ENCODE measurements at regions not wholly inside any gene's neighbourhood (a gene's known extent, or its start where the extent isn't known, plus 50 kb on each side); places are given as distances from the start of the nearest gene placed in this dataset.

DNA sequence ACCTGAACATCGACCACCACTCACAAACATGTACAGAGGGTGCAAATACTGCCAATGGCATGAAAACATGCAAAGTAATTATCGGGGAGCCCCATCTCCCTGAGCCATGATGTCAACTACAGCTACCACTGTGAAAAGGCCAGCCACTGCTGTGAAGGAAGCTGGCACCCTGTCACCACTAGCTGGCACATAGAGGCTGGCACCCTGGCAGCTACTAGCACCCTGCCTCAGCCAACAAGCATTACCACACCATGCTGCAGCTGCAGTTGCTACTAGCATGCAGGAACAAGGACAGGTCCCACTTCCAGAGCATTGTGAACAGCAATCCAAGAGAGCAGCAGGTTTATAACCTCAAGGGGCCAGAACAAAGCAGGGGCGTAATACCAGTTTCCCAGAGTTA is 81.4 kb downstream of the PRR32 start:
- TF ChIP-seq, protein P1, sequence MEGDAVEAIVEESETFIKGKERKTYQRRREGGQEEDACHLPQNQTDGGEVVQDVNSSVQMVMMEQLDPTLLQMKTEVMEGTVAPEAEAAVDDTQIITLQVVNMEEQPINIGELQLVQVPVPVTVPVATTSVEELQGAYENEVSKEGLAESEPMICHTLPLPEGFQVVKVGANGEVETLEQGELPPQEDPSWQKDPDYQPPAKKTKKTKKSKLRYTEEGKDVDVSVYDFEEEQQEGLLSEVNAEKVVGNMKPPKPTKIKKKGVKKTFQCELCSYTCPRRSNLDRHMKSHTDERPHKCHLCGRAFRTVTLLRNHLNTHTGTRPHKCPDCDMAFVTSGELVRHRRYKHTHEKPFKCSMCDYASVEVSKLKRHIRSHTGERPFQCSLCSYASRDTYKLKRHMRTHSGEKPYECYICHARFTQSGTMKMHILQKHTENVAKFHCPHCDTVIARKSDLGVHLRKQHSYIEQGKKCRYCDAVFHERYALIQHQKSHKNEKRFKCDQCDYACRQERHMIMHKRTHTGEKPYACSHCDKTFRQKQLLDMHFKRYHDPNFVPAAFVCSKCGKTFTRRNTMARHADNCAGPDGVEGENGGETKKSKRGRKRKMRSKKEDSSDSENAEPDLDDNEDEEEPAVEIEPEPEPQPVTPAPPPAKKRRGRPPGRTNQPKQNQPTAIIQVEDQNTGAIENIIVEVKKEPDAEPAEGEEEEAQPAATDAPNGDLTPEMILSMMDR (IDR thresholded peaks at IDR 0.05 in 2 of 3, conservative IDR thresholded peaks at IDR 0.05 in 1 of 3; ENCODE audit: borderline replicate concordance in 1 of 3, insufficient read depth in 1 of 3, low read depth in 2 of 3, low read length in 2 of 3) = no peak
- TF ChIP-seq RAD21 (IDR thresholded peaks at IDR 0.05; ENCODE audit: low read depth) (no peak), EZH2phosphoT487 (IDR thresholded peaks at IDR 0.05; ENCODE audit: borderline replicate concordance) (no peak), POLR2AphosphoS5 (IDR thresholded peaks at IDR 0.05; ENCODE audit: low read depth, low read length) (no peak), EZH2 (IDR thresholded peaks at IDR 0.05) (no peak), POLR2A (IDR thresholded peaks at IDR 0.05; ENCODE audit: borderline replicate concordance, extremely low read depth, insufficient read depth, insufficient read length) (no peak), FOSL1 (IDR thresholded peaks at IDR 0.05; ENCODE audit: low read depth) (no peak)
- TF ChIP-seq, protein P2, sequence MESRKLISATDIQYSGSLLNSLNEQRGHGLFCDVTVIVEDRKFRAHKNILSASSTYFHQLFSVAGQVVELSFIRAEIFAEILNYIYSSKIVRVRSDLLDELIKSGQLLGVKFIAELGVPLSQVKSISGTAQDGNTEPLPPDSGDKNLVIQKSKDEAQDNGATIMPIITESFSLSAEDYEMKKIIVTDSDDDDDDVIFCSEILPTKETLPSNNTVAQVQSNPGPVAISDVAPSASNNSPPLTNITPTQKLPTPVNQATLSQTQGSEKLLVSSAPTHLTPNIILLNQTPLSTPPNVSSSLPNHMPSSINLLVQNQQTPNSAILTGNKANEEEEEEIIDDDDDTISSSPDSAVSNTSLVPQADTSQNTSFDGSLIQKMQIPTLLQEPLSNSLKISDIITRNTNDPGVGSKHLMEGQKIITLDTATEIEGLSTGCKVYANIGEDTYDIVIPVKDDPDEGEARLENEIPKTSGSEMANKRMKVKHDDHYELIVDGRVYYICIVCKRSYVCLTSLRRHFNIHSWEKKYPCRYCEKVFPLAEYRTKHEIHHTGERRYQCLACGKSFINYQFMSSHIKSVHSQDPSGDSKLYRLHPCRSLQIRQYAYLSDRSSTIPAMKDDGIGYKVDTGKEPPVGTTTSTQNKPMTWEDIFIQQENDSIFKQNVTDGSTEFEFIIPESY (IDR thresholded peaks at IDR 0.05; ENCODE audit: extremely low read depth, insufficient replicate concordance, low read length) = no peak
- TF ChIP-seq, protein P3, sequence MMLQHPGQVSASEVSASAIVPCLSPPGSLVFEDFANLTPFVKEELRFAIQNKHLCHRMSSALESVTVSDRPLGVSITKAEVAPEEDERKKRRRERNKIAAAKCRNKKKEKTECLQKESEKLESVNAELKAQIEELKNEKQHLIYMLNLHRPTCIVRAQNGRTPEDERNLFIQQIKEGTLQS (IDR thresholded peaks at IDR 0.05) = no peak

Measured in HCT116 (cell line).